NCI-H2171 (cell line): ENCODE measurements at regions not wholly inside any gene's neighbourhood (a gene's known extent, or its start where the extent isn't known, plus 50 kb on each side); places are given as distances from the start of the nearest gene placed in this dataset.

ENCODE experiments used
- DNase-seq: peaks from one replicate; lab custom pipeline; 2025; lab: John Stamatoyannopoulos, UW

- DNase-seq = no peak
Measured at GRCh38 chr5:6194906-6195612, 183.3 kb downstream of the MED10 start.

GRCh38 chr5:6194261-6194875 lies 184.0 kb downstream of the MED10 start:
- no peak for DNase-seq

- DNase-seq = no peak
Measured at GRCh38 chr5:6193310-6193709, 185.0 kb downstream of the MED10 start.

- DNase-seq = no peak
Measured at GRCh38 chr5:6190838-6191237, 187.5 kb downstream of the MED10 start.

- DNase-seq = no peak
Measured at GRCh38 chr5:6188976-6189375, 189.4 kb downstream of the MED10 start.

- DNase-seq = no peak
Measured at GRCh38 chr5:6188344-6188743, 190.0 kb downstream of the MED10 start.

GRCh38 chr5:6187501-6187900 lies 190.8 kb downstream of the MED10 start:
- no peak for DNase-seq

GRCh38 chr5:6185574-6185973 lies 192.8 kb downstream of the MED10 start:
- no peak for DNase-seq

GRCh38 chr5:6184481-6184880 lies 193.9 kb downstream of the MED10 start:
- no peak for DNase-seq

GRCh38 chr5:6183391-6184390 lies 194.7 kb downstream of the MED10 start:
- no peak for DNase-seq

GRCh38 chr5:6182271-6182815 lies 196.0 kb downstream of the MED10 start:
- no peak for DNase-seq

- no peak for DNase-seq
Measured at GRCh38 chr5:6181871-6182270, 196.5 kb downstream of the MED10 start.

GRCh38 chr5:6181147-6181729 lies 197.1 kb downstream of the MED10 start:
- DNase-seq = no peak

- DNase-seq = no peak
Measured at GRCh38 chr5:6180231-6180872, 198.0 kb downstream of the MED10 start.

GRCh38 chr5:6178846-6179532 lies 199.4 kb downstream of the MED10 start:
- no peak for DNase-seq

GRCh38 chr5:6177926-6178325 lies 200.4 kb downstream of the MED10 start:
- no peak for DNase-seq

GRCh38 chr5:6176102-6176693 lies 202.1 kb downstream of the MED10 start:
- DNase-seq = no peak

- no peak for DNase-seq
Measured at GRCh38 chr5:6175172-6175854, 203.0 kb downstream of the MED10 start.

- no peak for DNase-seq
Measured at GRCh38 chr5:6169660-6170059, 208.7 kb downstream of the MED10 start.
